Tibial nerve (tissue), 4 donors: ENCODE measurements at regions not wholly inside any gene's neighbourhood (a gene's known extent, or its start where the extent isn't known, plus 50 kb on each side); places are given as distances from the start of the nearest gene placed in this dataset.
A peak's percentile ranks its signal among the peaks of the same experiment; 100 is the strongest.
"Not testable (repeated sequence)": the region's sequence is repeated elsewhere in the genome, so short reads cannot be mapped to it uniquely, and the experiment has no call there.

Experiments used
- DNase-seq, 2 donors: peaks; one replicate each; pipeline ENCODE4 v3.0.0-alpha.2; 2019; ENCODE audit warnings: low spot score in 2 of 2
- H3K27ac ChIP-seq, 4 donors: fragments of 200-600 bp; sonication (generic) in 3 of 4; one replicate each; pipeline ENCODE4 v1.5.1; 2017 to 2019; ENCODE audit warnings: mild to moderate bottlenecking in 1 of 4
- H3K27me3 ChIP-seq, 2 donors: fragments of 200-600 bp; sonication (generic) in 1 of 2; one replicate each; pipeline versions ENCODE4 v1.5.1 to v1.6.0; 2017 to 2019
- H3K36me3 ChIP-seq, 3 donors: fragments of 200-600 bp; sonication (generic); one replicate each; pipeline ENCODE4 v1.5.1; 2018 to 2019
- H3K4me1 ChIP-seq, 4 donors: fragments of 200-600 bp; sonication (generic) in 3 of 4; one replicate each; pipeline ENCODE4 v1.5.1; 2017 to 2019
- H3K4me3 ChIP-seq, 4 donors: fragments of 200-600 bp; sonication (generic) in 3 of 4; one replicate each; pipeline ENCODE4 v1.5.1; 2017 to 2019; ENCODE audit warnings: mild to moderate bottlenecking in 1 of 4, moderate library complexity in 1 of 4
- H3K9me3 ChIP-seq, 4 donors: fragments of 200-600 bp; sonication (generic) in 3 of 4; one replicate each; pipeline ENCODE4 v1.5.1; 2017 to 2019
- EP300 ChIP-seq, 2 donors: sonication (generic); formaldehyde crosslinking; IDR thresholded peaks; one replicate each; pipeline ENCODE4 v1.6.1; 2017; ENCODE audit warnings: antibody characterized with exemption in 2 of 2, mild to moderate bottlenecking in 1 of 2
- POLR2A ChIP-seq, 2 donors: fragments of 450-650 bp; IDR thresholded peaks; one replicate each; pipeline ENCODE4 v1.6.1; 2017; ENCODE audit warnings: antibody characterized with exemption in 2 of 2, mild to moderate bottlenecking in 2 of 2, moderate library complexity in 2 of 2
- WGBS, 2 donors: methylation state at CpG; one replicate each; pipeline ENCODE4 v1.1.5; 2018; 5-methylcytosine and 5-hydroxymethylcytosine counted together
- TF ChIP-seq, protein P1 (sequence below), 5 experiments: fragments of 200-600 bp in 3 of 5; fragments of 450-650 bp in 2 of 5; sonication (generic) in 3 of 5; IDR thresholded peaks; one replicate each; pipeline ENCODE4 v1.5.1; 2016 to 2019; ENCODE audit warnings: antibody characterized with exemption in 5 of 5, mild to moderate bottlenecking in 3 of 5, moderate library complexity in 2 of 5

DNA sequence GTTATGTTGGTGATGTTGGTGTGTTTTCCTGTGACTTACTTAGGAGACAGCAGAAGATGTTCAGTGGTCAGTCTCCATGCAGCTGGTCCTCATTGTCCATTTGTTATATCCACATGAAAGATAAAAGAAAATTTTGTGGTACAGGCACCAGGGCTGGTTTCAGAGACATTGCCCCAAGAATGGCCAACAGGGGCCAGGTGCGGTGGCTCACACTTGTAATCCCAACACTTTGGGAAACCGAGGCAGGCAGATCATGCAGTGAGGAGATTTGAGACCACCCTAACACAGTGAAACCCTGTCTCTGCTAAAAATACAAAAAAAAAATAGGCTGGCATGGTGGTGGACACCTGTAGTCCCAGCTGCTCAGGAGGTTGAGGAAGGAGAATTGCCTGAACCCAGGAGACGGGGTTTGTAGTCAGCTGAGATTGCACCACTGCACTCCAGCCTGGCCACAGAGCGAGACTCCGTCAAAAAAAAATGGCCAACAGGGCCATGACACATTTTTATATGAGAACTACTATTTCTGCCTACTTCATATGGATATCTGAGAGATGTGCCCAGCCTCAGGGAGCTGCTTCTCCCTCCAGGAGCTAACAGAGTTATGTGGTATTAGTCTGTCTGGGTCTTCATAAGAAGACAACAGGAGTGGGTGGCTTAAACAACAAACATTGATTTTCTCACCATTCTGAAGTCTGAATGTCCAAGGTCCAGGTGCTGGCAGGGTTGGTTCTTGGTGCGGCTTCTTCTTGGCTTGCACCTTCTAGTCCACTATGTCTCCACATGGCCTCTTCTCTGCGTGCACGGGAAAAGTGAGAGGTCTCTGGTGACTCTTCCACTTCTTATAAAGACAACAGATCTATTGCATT is 821.7 kb downstream of the TMEM121 start:
- H3K4me1 ChIP-seq, result no peaks in the 10 kb centered on the region
- TF ChIP-seq EP300 (IDR thresholded peaks at IDR 0.05), result no peak
- no peak for TF ChIP-seq POLR2A (IDR thresholded peaks at IDR 0.05)
- TF ChIP-seq, protein P1, sequence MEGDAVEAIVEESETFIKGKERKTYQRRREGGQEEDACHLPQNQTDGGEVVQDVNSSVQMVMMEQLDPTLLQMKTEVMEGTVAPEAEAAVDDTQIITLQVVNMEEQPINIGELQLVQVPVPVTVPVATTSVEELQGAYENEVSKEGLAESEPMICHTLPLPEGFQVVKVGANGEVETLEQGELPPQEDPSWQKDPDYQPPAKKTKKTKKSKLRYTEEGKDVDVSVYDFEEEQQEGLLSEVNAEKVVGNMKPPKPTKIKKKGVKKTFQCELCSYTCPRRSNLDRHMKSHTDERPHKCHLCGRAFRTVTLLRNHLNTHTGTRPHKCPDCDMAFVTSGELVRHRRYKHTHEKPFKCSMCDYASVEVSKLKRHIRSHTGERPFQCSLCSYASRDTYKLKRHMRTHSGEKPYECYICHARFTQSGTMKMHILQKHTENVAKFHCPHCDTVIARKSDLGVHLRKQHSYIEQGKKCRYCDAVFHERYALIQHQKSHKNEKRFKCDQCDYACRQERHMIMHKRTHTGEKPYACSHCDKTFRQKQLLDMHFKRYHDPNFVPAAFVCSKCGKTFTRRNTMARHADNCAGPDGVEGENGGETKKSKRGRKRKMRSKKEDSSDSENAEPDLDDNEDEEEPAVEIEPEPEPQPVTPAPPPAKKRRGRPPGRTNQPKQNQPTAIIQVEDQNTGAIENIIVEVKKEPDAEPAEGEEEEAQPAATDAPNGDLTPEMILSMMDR (IDR thresholded peaks at IDR 0.05), result no peak
- no peak for DNase-seq
- no peaks in the 10 kb centered on the region for H3K9me3 ChIP-seq
- H3K36me3 ChIP-seq, result no peaks in the 10 kb centered on the region
- 53 to 67% methylated on average over 8 of the region's 8 CpGs for WGBS, 2 donors
- H3K27ac ChIP-seq, result no peak overlapping the region
- H3K27me3 ChIP-seq, result peaks cover 0 to 2% of the 10 kb centered on the region in 2 donors
- no peak overlapping the region for H3K4me3 ChIP-seq

GRCh38 chr14:106348873-106349540 is 822.6 kb downstream of the TMEM121 start:
- H3K9me3 ChIP-seq, H3K4me1 ChIP-seq, H3K27me3 ChIP-seq, DNase-seq, H3K4me3 ChIP-seq, H3K27ac ChIP-seq, H3K36me3 ChIP-seq: not testable (repeated sequence)
- TF ChIP-seq, protein P1 (IDR thresholded peaks at IDR 0.05), result peak in 2 of 5 experiments; percentile 12 to 84
- WGBS, 2 donors, result 46 to 51% methylated on average over 16 to 18 of the region's 18 CpGs

DNA sequence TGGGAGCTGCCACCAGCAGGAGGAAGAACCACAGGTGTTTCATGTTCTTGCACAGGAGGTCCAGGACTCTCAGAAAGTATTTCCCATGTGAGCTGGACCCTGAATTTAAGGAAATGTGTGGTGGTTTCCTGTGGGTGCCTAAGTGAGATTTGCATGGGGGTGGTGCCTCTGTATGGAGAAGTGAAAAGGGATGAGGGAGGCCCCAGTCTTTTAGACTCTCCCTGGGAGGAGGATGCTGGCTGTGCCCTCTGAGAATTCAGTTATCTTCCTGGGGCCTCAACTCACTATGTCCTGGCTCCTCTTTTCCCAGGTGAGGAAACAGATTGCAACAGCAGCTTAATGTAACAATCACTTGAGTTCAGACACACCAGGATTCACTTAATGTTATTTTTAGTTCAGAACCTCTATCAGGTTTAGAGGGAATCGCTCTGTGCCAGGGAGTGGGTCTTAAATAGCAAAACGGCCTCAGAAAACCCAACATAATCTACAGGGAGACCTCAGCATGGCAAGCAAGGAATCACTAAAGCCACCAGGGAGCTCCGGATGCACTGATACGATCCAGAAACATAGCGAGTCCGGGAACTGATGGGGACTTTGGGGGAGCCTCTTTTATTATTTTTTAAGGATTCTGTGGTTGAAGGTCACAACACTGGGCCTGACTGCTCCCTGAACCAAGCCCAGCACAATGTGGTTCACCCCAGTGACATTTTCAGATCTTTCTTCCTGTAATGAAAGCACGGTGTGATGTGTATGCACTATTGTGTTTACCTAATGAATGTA is 823.5 kb downstream of the TMEM121 start:
- not testable (repeated sequence) for H3K9me3 ChIP-seq, H3K36me3 ChIP-seq, H3K4me3 ChIP-seq, H3K4me1 ChIP-seq, H3K27me3 ChIP-seq, DNase-seq, H3K27ac ChIP-seq
- 76 to 79% methylated on average over 7 of the region's 7 CpGs for WGBS, 2 donors

DNA sequence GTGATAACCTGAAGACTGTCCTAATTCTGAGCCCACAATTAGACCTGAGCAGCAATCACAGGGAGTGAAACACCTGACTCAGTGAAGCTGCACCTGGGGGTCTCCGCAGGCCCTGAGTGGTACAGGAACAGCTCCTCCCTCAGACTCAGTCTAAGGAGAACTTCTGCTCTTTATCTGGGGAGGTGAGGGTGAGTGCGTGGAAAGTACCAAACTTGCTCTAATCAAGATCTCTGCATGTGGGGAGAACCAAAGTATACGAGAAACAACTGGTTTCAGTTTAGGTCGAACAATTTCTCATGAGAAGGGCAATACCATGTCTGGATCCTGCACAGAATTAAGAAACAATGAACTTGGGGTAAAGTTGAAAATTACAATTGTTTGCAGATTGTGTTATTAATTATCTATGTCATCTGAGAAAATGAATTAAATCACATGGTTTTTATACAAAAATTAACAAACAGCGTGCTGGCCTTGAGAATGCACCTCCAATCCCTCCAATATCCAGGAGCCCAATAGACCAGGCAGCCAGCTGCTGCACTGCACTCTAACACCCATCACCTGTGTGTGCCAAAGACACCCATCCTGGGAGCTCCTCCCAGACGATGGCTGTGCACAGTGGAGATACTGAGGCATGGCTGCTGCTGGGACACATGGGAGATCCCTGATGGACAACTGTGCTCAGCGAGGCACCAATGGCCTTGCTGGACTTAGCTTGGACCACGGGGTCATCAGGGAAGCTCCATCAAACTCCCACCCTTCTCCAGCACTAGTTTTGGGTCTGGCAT is 828.8 kb downstream of the TMEM121 start:
- H3K4me1 ChIP-seq, H3K4me3 ChIP-seq, H3K9me3 ChIP-seq, H3K36me3 ChIP-seq, H3K27me3 ChIP-seq, DNase-seq, H3K27ac ChIP-seq: not testable (repeated sequence)
- WGBS, 2 donors, result 36 to 41% methylated on average over 7 to 8 of the region's 8 CpGs

DNA sequence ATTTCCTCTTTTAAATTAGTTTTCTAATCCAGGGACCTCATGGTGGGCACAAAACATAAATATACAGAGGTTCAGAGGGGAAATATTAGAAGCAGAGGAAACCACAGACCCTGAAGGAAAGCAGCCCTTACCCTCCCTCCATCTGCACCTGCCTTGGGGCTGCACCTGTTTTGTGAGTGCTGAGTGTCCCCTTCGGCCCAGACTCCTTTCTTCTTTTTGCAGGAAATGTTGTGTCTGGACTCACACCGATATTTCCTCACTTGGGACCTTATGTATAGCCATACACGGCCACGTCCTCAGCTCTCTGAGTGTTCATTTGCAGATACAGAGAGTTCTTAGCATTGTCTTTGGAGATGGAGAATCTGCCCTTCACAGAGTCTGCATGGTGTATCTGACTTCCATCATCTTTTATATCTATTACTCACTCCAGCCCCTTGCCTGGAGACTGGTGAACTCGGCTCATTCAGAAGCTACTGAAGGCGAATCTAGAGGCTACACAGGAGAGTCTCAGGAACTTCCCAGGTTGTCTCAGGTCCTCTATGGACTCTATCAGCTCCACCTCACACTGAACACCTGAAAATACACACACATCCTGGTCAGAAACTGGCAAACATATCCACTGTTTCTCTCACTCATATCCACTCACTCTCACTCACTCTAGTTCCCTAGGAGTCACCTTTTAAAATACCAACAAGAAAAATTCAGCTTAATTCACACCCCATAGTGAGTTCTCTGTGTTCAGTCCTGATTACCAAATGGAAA is 829.7 kb downstream of the TMEM121 start:
- not testable (repeated sequence) for H3K4me3 ChIP-seq, H3K27ac ChIP-seq, H3K27me3 ChIP-seq, H3K36me3 ChIP-seq, H3K4me1 ChIP-seq, DNase-seq, H3K9me3 ChIP-seq
- 46 to 55% methylated on average over 6 of the region's 6 CpGs for WGBS, 2 donors

DNA sequence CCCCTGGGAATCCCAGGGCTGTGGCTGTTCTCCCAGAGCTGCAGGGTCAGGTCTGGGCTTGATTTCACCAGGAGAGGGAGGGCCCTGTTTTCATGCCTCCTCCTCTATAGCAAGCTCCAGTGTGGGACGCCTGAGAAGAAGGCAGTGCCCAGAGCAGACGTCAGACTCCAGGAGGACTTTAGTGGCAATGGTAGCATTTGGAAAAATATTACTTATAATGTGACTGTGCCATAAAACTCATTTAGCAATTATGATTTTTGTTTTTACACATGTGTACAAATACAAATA is 830.2 kb downstream of the TMEM121 start:
- H3K27ac ChIP-seq, DNase-seq, H3K4me3 ChIP-seq, H3K27me3 ChIP-seq, H3K4me1 ChIP-seq, H3K36me3 ChIP-seq, H3K9me3 ChIP-seq: not testable (repeated sequence)
- WGBS, 2 donors, result 26 to 32% methylated on average over 2 of the region's 2 CpGs

DNA sequence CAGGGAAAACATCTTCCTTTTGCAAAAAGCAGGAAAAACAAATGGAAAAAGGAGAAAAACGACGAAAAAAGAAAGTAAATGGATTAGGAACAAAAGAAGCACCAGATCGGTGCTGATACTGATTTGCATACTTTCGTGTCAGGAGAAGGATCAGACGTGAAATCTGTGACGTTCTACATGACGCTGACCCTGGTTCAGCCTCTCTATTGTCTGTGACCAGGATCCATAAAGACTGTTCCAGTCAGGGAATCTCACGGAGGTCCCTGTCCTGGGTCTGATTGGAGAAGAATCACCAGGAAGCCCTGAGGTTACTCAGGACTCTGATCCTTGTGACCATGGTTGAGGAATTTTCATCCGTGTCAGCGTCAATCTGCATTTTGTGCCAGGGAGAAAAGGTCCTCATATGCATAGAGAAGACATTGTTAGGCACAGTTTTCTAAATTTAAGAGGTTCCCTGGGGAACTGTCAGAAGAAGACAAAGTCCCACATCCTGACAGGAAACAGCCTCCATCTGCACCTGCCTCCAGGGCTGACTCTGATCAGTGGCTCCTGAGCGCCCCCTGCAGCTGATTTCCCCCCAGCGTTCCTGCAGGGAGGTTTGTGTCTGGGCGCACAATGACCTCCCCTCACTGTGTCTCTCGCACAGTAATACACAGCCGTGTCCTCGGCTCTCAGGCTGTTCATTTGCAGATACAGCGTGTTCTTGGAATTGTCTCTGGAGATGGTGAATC is 832.9 kb downstream of the TMEM121 start:
- not testable (repeated sequence) for H3K27me3 ChIP-seq, DNase-seq, H3K36me3 ChIP-seq, H3K9me3 ChIP-seq, H3K27ac ChIP-seq, H3K4me3 ChIP-seq, H3K4me1 ChIP-seq
- 55 to 59% methylated on average over 10 to 13 of the region's 17 CpGs for WGBS, 2 donors

GRCh38 chr14:106365371-106365770 is 839.0 kb downstream of the TMEM121 start:
- not testable (repeated sequence) for DNase-seq, H3K9me3 ChIP-seq, H3K27ac ChIP-seq, H3K4me3 ChIP-seq, H3K4me1 ChIP-seq, H3K27me3 ChIP-seq, H3K36me3 ChIP-seq
- 40 to 57% methylated on average over 2 of the region's 4 CpGs for WGBS, 2 donors

- not testable (repeated sequence) for H3K9me3 ChIP-seq, H3K4me1 ChIP-seq, DNase-seq, H3K27me3 ChIP-seq, H3K36me3 ChIP-seq, H3K4me3 ChIP-seq, H3K27ac ChIP-seq
- WGBS, 2 donors, result 38% methylated on average over 5 of the region's 5 CpGs
These were observed 839.5 kb downstream of the TMEM121 start for GRCh38 chr14:106365894-106366293.
